Uterus (tissue), 3 donors: ENCODE measurements at regions not wholly inside any gene's neighbourhood (a gene's known extent, or its start where the extent isn't known, plus 50 kb on each side); places are given as distances from the start of the nearest gene placed in this dataset.

Experiments used
- DNase-seq, 2 donors: peaks; one replicate each; pipeline ENCODE4 v3.0.0-alpha.2; 2019 to 2020
- H3K27ac ChIP-seq, 2 donors: fragments of 200-600 bp; sonication (generic); 1 replicate in 1 of 2; 2 replicates in 1 of 2; pipeline ENCODE4 v1.5.1; 2016 to 2018
- H3K27me3 ChIP-seq, 2 donors: fragments of 200-600 bp; sonication (generic); one replicate each; pipeline ENCODE4 v1.5.1; 2018 to 2019; ENCODE audit warnings: control low read depth in 1 of 2
- H3K36me3 ChIP-seq, 2 donors: fragments of 200-600 bp; sonication (generic); one replicate each; pipeline ENCODE4 v1.5.1; 2019; ENCODE audit warnings: control low read depth in 1 of 2
- H3K4me1 ChIP-seq, 2 donors: fragments of 200-600 bp; sonication (generic); one replicate each; pipeline ENCODE4 v1.5.1; 2018 to 2019; ENCODE audit warnings: control low read depth in 1 of 2
- H3K4me3 ChIP-seq, 2 donors: fragments of 200-600 bp; sonication (generic); 1 replicate in 1 of 2; 2 replicates in 1 of 2; pipeline ENCODE4 v1.5.1; 2018 to 2019; ENCODE audit warnings: mild to moderate bottlenecking in 1 of 2
- H3K9me3 ChIP-seq, 2 donors: fragments of 200-600 bp; sonication (generic); one replicate each; pipeline ENCODE4 v1.5.1; 2019; ENCODE audit warnings: control low read depth in 1 of 2
- CTCF ChIP-seq, 4 experiments: fragments of 200-600 bp in 2 of 4; fragments of 450-650 bp in 2 of 4; sonication (generic) in 2 of 4; IDR thresholded peaks; one replicate each; pipeline ENCODE4 v1.5.1; 2016 to 2019; ENCODE audit warnings: antibody characterized with exemption in 4 of 4, mild to moderate bottlenecking in 2 of 4, moderate library complexity in 1 of 4
- POLR2A ChIP-seq, 2 donors: fragments of 450-650 bp; IDR thresholded peaks; one replicate each; pipeline ENCODE4 v1.6.1; 2016; ENCODE audit warnings: antibody characterized with exemption in 2 of 2, mild to moderate bottlenecking in 1 of 2, moderate library complexity in 1 of 2
- intact Hi-C: fragments of 100-400 bp; cut with DNase I; formaldehyde crosslinking; loops from one replicate; pipeline ENCODE4 v1.15.1; 2023; ENCODE audit warnings: low total_unique reads
- donor health status: DM: yes; HTN: yes; CAD: no.

DNA sequence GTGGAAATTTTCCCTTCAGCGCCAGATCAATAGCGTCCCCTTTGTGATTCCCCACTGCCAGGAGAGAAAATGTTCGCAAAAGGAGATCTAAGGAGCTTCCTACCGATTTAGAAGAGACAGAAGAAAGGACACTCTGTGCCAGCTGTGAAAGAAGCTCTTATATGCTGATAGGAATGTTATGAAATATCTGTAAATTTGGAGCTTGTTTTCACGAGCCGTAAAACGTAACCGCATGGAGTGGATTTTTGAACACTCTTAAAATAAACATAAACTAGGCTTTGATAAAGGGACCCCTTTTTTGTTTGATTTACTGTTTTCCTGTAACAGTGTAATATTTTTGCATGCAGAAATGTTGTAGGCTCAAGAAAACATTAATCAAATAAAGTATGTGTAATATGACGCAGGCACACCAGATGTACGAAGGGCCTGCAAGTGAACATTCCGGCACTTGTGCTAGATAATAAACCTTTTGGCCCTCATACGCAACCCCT is 346.8 kb downstream of the ETNK1 start:
- no peak overlapping the region for H3K4me3 ChIP-seq
- intact Hi-C loops = no loop called here
- no peaks in the 10 kb centered on the region for H3K9me3 ChIP-seq
- H3K27me3 ChIP-seq = no peaks in the 10 kb centered on the region
- no peaks in the 10 kb centered on the region for H3K36me3 ChIP-seq
- H3K4me1 ChIP-seq = no peaks in the 10 kb centered on the region
- no peak for TF ChIP-seq POLR2A (IDR thresholded peaks at IDR 0.05)
- no peak for TF ChIP-seq CTCF (IDR thresholded peaks at IDR 0.05)
- DNase-seq = no peak
- no peak overlapping the region for H3K27ac ChIP-seq

- intact Hi-C loops = no loop called here
- H3K9me3 ChIP-seq = no peaks in the 10 kb centered on the region
- no peak overlapping the region for H3K4me3 ChIP-seq
- H3K27ac ChIP-seq = no peak overlapping the region
- TF ChIP-seq POLR2A (IDR thresholded peaks at IDR 0.05) (no peak), CTCF (IDR thresholded peaks at IDR 0.05) (no peak)
- no peaks in the 10 kb centered on the region for H3K4me1 ChIP-seq
- H3K27me3 ChIP-seq = no peaks in the 10 kb centered on the region
- no peaks in the 10 kb centered on the region for H3K36me3 ChIP-seq
- no peak for DNase-seq
Measured at GRCh38 chr12:22974865-22975264, 349.9 kb downstream of the ETNK1 start.

GRCh38 chr12:22978962-22979361 is 354.0 kb downstream of the ETNK1 start:
- no peak for DNase-seq
- Histone ChIP-seq H3K27me3 (no peaks in the 10 kb centered on the region), H3K27ac (no peak overlapping the region), H3K9me3 (no peaks in the 10 kb centered on the region), H3K4me1 (no peaks in the 10 kb centered on the region), H3K4me3 (no peak overlapping the region), H3K36me3 (no peaks in the 10 kb centered on the region)
- intact Hi-C loops = no loop called here
- no peak for TF ChIP-seq CTCF (IDR thresholded peaks at IDR 0.05)
- no peak for TF ChIP-seq POLR2A (IDR thresholded peaks at IDR 0.05)

GRCh38 chr12:22979854-22980469 is 355.0 kb downstream of the ETNK1 start:
- Histone ChIP-seq H3K27ac (no peak overlapping the region), H3K36me3 (no peaks in the 10 kb centered on the region), H3K4me3 (no peak overlapping the region), H3K27me3 (no peaks in the 10 kb centered on the region), H3K9me3 (no peaks in the 10 kb centered on the region), H3K4me1 (no peaks in the 10 kb centered on the region)
- DNase-seq = no peak
- TF ChIP-seq CTCF (IDR thresholded peaks at IDR 0.05) (no peak), POLR2A (IDR thresholded peaks at IDR 0.05) (no peak)
- intact Hi-C loops = no loop called here

DNA sequence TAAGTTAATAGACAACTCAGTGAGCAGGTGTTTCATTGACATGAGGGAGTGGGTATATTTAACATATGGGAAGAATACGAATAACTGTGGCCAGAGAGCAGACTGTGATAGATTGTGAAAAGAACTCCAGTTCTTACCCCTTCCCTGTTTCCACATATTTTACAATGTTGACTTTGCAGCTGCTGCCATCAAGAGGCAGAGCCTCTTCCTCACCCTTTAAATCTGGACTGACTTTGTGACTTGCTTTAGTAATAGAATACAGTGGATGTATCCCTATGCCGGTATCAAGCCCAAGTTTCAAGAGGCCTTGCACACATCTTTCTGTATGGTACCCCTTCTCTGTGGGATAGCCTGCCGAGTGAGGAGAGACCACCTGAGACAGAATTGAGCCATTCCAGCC is 356.7 kb downstream of the ETNK1 start:
- DNase-seq = no peak
- intact Hi-C loops = no loop called here
- no peak for TF ChIP-seq POLR2A (IDR thresholded peaks at IDR 0.05)
- no peak for TF ChIP-seq CTCF (IDR thresholded peaks at IDR 0.05)
- no peaks in the 10 kb centered on the region for H3K36me3 ChIP-seq
- H3K27me3 ChIP-seq = no peaks in the 10 kb centered on the region
- H3K4me3 ChIP-seq = no peak overlapping the region
- H3K9me3 ChIP-seq = no peaks in the 10 kb centered on the region
- H3K27ac ChIP-seq = no peak overlapping the region
- no peaks in the 10 kb centered on the region for H3K4me1 ChIP-seq
